GM12873 (cell line): ENCODE measurements at regions not wholly inside any gene's neighbourhood (a gene's known extent, or its start where the extent isn't known, plus 50 kb on each side); places are given as distances from the start of the nearest gene placed in this dataset.

Experiments
- TF ChIP-seq, protein P1 (sequence below): IDR thresholded peaks from 2 replicates; pipeline ENCODE4 v1.5.1; 2012; ENCODE audit warnings: low read depth, mild to moderate bottlenecking, moderate library complexity, low read length, control low read depth; ENCODE audit not compliant: insufficient read depth; ENCODE audit errors: missing control alignments

DNA sequence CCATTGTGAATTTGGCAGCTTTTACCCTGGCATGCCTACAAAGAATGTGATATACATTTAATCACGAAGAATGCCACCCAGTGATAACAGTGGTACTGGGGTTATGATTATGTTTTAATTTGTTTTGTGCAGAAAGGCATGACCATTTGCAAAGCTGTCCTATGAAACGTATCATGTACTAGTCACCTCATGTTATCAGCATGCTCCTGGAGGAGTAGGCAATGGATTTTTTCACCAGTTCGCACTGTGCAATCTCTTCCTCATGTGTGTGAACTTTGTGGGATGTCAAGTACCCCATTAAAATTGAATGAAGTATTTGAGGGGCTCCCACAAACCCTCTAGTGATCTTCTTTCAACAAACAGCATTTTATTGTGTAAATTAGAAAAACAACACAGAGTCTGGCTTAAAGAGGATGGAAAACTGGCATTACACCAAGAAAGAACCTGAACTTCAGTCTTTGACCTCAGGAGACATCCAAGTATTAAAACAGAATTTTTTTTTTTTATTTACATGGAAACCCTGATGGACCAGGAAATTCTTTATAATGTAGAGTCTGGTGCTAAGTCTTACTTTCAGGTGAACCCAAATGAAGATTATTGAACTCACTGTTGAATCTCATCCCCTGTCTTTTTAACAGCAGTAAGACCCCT, 200.6 kb upstream of the PGRMC2 start:
- TF ChIP-seq, protein P1, sequence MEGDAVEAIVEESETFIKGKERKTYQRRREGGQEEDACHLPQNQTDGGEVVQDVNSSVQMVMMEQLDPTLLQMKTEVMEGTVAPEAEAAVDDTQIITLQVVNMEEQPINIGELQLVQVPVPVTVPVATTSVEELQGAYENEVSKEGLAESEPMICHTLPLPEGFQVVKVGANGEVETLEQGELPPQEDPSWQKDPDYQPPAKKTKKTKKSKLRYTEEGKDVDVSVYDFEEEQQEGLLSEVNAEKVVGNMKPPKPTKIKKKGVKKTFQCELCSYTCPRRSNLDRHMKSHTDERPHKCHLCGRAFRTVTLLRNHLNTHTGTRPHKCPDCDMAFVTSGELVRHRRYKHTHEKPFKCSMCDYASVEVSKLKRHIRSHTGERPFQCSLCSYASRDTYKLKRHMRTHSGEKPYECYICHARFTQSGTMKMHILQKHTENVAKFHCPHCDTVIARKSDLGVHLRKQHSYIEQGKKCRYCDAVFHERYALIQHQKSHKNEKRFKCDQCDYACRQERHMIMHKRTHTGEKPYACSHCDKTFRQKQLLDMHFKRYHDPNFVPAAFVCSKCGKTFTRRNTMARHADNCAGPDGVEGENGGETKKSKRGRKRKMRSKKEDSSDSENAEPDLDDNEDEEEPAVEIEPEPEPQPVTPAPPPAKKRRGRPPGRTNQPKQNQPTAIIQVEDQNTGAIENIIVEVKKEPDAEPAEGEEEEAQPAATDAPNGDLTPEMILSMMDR = no peak

DNA sequence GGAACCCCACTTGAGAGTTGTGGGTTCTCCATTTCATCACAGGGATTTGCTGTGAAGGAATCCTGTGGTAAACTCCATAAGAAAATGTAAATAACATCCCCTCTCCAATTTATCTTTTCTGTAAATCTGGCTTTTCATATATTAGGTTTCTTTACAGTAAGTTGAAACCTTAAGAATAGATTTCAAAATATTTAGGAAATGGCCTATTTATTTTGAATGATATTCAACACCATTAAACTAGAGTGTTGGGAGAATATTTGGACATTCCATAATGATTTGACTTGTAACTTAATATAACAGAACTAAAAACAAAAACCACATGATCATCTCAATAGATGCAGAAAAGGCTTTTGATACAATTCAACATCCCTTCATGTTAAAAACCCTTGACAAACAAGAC, 197.3 kb upstream of the PGRMC2 start:
- TF ChIP-seq, protein P1 = no peak

DNA sequence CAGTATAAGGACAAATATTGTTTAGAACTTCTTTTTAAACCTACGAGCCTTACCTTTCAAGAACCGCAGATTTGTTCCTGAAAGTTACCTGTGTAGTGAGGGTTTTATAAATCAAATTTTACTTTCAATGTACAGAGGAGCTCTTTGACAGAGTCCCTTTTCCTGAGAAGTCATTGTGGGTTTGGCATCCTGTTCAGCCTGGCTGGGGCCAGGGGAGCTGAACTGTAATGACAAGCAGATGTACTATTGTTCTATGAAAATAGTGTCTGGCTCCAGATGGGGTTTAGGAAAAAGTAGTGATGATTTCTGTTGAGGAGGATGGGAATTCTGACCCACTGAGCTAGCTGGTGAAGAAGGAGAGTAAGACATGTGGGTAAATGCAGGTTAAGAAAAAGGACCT, 196.2 kb upstream of the PGRMC2 start:
- TF ChIP-seq, protein P1 = no peak

DNA sequence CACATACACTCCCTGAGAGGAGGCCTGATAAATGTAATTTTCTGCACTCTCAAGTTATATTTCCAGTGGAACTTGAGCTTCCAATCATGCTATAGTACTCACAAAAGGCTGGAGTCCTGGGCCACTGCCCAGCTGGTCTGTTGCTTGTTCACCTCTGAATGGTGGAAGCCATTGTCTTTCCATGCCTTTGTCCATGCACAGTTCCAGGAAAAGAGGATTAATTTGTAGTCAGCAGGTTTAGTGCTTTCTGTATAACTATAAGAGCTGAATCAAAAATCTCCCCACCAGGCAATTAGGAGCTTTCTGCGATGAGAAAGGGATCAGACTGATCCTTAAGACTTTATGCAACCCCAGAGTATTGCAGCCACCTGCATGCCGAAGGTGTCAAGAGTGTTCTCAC, 195.4 kb upstream of the PGRMC2 start:
- TF ChIP-seq, protein P1 = no peak

DNA sequence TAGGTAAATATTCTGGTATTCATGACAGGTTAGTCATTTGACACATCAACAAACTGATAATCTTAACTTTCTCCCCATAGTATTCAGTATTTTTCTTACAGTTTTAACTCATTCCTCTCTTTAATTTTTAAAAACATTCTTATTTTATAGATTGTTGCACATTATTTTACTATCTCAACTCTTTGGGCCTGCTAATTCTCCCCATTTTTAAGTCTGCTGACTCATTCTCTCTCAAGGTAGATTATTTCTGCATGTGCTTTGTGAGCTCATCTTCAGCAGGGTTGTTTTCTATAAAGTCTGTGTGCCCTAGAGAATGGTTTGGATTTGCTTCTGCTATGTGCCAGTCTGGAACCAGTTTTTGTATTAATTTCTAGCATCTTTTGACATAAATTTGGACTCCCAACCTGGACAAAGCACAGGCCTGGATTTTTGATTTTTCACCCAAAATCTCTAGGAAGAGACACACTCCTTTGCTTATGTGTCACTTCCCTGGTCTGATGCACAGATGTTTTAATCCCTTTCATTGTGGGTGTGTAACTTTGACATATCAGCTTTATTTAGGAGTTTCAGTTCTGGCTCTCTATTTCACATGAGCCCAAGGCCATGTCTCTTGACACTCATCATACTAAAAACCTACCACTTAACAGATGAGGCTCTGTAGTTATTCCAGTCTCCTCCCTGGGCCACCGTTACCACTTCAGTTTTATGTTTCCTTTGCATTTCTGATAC, 194.3 kb upstream of the PGRMC2 start:
- TF ChIP-seq, protein P1 = no peak

DNA sequence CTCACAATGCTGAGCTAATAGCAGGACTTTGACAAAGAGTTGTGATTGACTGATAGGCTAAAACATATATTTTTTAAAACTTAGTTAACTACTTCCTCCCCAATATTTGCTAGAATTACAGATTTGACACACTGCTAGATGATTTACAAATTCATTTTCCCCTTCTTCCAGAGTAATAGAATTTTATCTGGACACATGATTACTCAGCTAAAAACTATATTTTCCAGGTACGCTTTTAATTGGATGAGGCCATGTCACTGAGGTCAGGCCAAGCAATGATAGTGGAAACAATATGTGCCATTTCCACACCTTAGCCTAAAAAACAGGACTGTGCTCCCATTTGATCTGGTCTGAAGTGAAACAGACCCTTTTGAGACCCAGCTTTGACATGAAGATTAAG, 193.3 kb upstream of the PGRMC2 start:
- TF ChIP-seq, protein P1 = no peak

DNA sequence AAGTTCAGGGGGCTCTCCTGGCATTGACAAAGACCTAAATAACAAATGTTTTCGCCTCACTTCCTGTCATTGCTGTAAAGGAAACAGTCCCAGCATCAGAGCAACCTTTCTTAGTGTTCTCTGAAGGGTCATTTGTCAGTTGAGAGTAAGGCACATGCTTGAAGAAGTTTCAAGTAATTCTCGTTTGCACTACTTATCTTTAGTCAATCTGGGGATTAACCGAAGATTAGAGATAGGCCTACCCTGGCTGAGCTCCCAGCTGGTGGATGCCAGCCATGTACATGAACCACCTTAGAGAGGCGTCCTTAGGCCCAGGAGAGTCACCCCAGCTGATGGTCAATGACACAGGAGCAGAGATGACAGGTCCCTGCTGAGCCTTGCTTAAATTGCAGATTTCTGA, 189.9 kb upstream of the PGRMC2 start:
- TF ChIP-seq, protein P1 = no peak
